ENCODE measurements at regions not wholly inside any gene's neighbourhood (a gene's known extent, or its start where the extent isn't known, plus 50 kb on each side); places are given as distances from the start of the nearest gene placed in this dataset.

DNA sequence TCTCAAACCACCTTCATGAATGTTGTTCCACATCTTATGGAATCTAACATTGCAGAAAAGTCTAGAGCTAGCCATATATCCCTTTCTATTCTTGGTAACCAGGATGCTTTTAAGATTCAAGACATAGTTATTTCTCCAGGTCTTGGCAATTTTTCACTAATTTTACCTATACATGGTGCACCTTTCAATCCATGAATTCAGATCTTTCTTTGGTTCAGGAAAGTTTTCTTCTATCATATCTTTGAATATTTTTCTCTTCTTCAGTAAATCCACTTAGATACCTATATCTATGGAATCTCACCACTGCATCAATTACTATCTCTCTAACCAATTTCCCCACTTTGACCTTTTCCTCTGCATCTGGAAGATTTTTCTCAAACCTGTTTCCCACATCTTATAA is 77.4 kb downstream of the PRLHR start:
- no peak overlapping the region for H3K4me3 ChIP-seq (replicated peaks in 1 of 3; ENCODE audit: insufficient read depth in 1 of 3, low read depth in 2 of 3, low read length in 3 of 3)
- H3K9ac ChIP-seq (ENCODE audit: insufficient read depth, low read depth, low read length), result no peak overlapping the region
- H3K4me2 ChIP-seq (ENCODE audit: low read depth, low read length), result no peak overlapping the region
- ChIA-PET CTCF (ENCODE audit: low intra/inter-chr PET ratio, low total read pairs) (no interaction called here), POLR2A (no interaction called here)
- no peak overlapping the region for H3K27ac ChIP-seq (ENCODE audit: extremely low read length, insufficient read depth, low read length)
- H3K27me3 ChIP-seq (ENCODE audit: control insufficient read depth in 1 of 2, insufficient read depth in 2 of 2, low read length in 2 of 2), result peaks cover 1 to 8% of the 10 kb centered on the region in 2 experiments; a peak in 2 of 5 replicates
- intact Hi-C loops (cut with micrococcal nuclease; ENCODE audit: unreplicated experiment), result no loop called here
- DNase-seq (ENCODE audit: low spot score) (no peak), FAIRE-seq (no peak), ATAC-seq (no peak)
- H3K79me2 ChIP-seq (ENCODE audit: insufficient read depth, low read length), result no peaks in the 10 kb centered on the region
- no TSS peak for BruUV-seq (replicated peaks)
- H3K4me1 ChIP-seq (ENCODE audit: insufficient read depth, low read length), result peaks cover 24% of the 10 kb centered on the region
- TF ChIP-seq KAT8 (CRISPR knock-in tag; IDR thresholded peaks at IDR 0.05), result no peak
- no peaks in the 10 kb centered on the region for H3K36me3 ChIP-seq (replicated peaks in 1 of 2; ENCODE audit: control insufficient read depth in 1 of 2, insufficient read depth in 2 of 2, low read length in 2 of 2)
- H3K9me3 ChIP-seq (ENCODE audit: low read length), result no peaks in the 10 kb centered on the region
- H4K20me1 ChIP-seq (ENCODE audit: insufficient read depth, low read length), result no peaks in the 10 kb centered on the region
- no peak overlapping the region for H2AFZ ChIP-seq (ENCODE audit: low read length)
- in situ Hi-C loops (cut with HindIII; ENCODE audit: extremely low pct_ligation_motif_present, low pct_unique_long_range_greater_than_20kb), result no loop called here

DNA sequence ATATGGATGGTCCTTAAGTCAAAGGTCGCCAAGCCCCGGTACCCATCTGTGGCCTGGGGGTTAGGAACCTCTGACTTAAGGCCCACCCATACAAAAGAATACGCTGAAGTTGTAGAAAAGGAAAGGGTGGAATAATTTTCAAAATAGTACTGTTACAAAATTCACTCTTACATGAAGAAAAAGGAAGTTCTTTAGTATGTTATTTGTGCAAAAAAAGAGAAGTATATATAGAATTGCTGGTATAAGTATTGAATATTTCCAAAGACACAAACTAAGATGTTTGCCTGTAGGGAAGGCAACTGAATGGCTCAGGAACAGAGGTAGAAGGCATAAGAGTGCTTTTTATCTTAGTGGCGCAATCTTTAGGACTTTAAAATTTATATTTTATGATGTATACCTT is 78.7 kb downstream of the PRLHR start:
- DNase-seq (ENCODE audit: low spot score) (no peak), FAIRE-seq (no peak), ATAC-seq (no peak)
- Histone ChIP-seq H2AFZ (ENCODE audit: low read length) (no peak overlapping the region), H3K4me2 (ENCODE audit: low read depth, low read length) (no peak overlapping the region), H3K4me3 (replicated peaks in 1 of 3; ENCODE audit: insufficient read depth in 1 of 3, low read depth in 2 of 3, low read length in 3 of 3) (no peak overlapping the region), H4K20me1 (ENCODE audit: insufficient read depth, low read length) (no peaks in the 10 kb centered on the region), H3K27me3 (ENCODE audit: control insufficient read depth in 1 of 2, insufficient read depth in 2 of 2, low read length in 2 of 2) (peaks cover 1 to 8% of the 10 kb centered on the region in 2 experiments; a peak in 2 of 5 replicates), H3K9ac (ENCODE audit: insufficient read depth, low read depth, low read length) (no peak overlapping the region), H3K36me3 (replicated peaks in 1 of 2; ENCODE audit: control insufficient read depth in 1 of 2, insufficient read depth in 2 of 2, low read length in 2 of 2) (no peaks in the 10 kb centered on the region), H3K9me3 (ENCODE audit: low read length) (no peaks in the 10 kb centered on the region), H3K4me1 (ENCODE audit: insufficient read depth, low read length) (peaks cover 24% of the 10 kb centered on the region), H3K79me2 (ENCODE audit: insufficient read depth, low read length) (no peaks in the 10 kb centered on the region), H3K27ac (ENCODE audit: extremely low read length, insufficient read depth, low read length) (no peak overlapping the region)
- TF ChIP-seq ZNF160 (CRISPR knock-in tag; IDR thresholded peaks at IDR 0.05) (no peak), NR2F6 (IDR thresholded peaks at IDR 0.05) (no peak), NR2F6 (CRISPR knock-in tag; IDR thresholded peaks at IDR 0.05) (no peak), MED1 (CRISPR knock-in tag; IDR thresholded peaks at IDR 0.05) (no peak), NPAS2 (CRISPR knock-in tag; IDR thresholded peaks at IDR 0.05; ENCODE audit: borderline replicate concordance) (no peak), PHF8 (CRISPR knock-in tag; IDR thresholded peaks at IDR 0.05) (no peak), FOXA3 (CRISPR knock-in tag; IDR thresholded peaks at IDR 0.05) (no peak), SAFB2 (CRISPR knock-in tag; IDR thresholded peaks at IDR 0.05; ENCODE audit: borderline replicate concordance, low read depth) (no peak), ADNP (CRISPR knock-in tag; IDR thresholded peaks at IDR 0.05) (no peak), KAT8 (CRISPR knock-in tag; IDR thresholded peaks at IDR 0.05) (no peak), ZNF75D (CRISPR knock-in tag; IDR thresholded peaks at IDR 0.05; ENCODE audit: borderline replicate concordance) (no peak), ZNF282 (IDR thresholded peaks at IDR 0.05; ENCODE audit: partially characterized antibody) (no peak)
- TF ChIP-seq, protein P1, sequence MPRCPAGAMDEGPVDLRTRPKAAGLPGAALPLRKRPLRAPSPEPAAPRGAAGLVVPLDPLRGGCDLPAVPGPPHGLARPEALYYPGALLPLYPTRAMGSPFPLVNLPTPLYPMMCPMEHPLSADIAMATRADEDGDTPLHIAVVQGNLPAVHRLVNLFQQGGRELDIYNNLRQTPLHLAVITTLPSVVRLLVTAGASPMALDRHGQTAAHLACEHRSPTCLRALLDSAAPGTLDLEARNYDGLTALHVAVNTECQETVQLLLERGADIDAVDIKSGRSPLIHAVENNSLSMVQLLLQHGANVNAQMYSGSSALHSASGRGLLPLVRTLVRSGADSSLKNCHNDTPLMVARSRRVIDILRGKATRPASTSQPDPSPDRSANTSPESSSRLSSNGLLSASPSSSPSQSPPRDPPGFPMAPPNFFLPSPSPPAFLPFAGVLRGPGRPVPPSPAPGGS (CRISPR knock-in tag; IDR thresholded peaks at IDR 0.05), result no peak
- TF ChIP-seq, protein P2, sequence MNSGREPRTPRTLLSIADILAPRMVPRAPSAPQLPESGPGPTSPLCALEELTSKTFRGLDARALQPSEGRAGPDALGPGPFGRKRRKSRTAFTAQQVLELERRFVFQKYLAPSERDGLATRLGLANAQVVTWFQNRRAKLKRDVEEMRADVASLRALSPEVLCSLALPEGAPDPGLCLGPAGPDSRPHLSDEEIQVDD (CRISPR knock-in tag; IDR thresholded peaks at IDR 0.05; ENCODE audit: borderline replicate concordance), result no peak
- TF ChIP-seq, protein P3, sequence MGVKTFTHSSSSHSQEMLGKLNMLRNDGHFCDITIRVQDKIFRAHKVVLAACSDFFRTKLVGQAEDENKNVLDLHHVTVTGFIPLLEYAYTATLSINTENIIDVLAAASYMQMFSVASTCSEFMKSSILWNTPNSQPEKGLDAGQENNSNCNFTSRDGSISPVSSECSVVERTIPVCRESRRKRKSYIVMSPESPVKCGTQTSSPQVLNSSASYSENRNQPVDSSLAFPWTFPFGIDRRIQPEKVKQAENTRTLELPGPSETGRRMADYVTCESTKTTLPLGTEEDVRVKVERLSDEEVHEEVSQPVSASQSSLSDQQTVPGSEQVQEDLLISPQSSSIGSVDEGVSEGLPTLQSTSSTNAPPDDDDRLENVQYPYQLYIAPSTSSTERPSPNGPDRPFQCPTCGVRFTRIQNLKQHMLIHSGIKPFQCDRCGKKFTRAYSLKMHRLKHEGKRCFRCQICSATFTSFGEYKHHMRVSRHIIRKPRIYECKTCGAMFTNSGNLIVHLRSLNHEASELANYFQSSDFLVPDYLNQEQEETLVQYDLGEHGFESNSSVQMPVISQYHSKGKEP (CRISPR knock-in tag; IDR thresholded peaks at IDR 0.05), result no peak
- no TSS peak for BruUV-seq (replicated peaks)
- WGBS (ENCODE audit: low lambda C conversion rate), result 7% methylated on average over 4 of the region's 4 CpGs
- CTCF ChIA-PET (ENCODE audit: low intra/inter-chr PET ratio, low total read pairs), result no interaction called here
- POLR2A ChIA-PET, result no interaction called here
- in situ Hi-C loops (cut with HindIII; ENCODE audit: extremely low pct_ligation_motif_present, low pct_unique_long_range_greater_than_20kb), result no loop called here
- intact Hi-C loops (cut with micrococcal nuclease; ENCODE audit: unreplicated experiment), result no loop called here
